GM19035 (cell line): ENCODE measurements at regions not wholly inside any gene's neighbourhood (a gene's known extent, or its start where the extent isn't known, plus 50 kb on each side); places are given as distances from the start of the nearest gene placed in this dataset.
"Not testable (repeated sequence)": the region's sequence is repeated elsewhere in the genome, so short reads cannot be mapped to it uniquely, and the experiment has no call there.

ENCODE experiments used
- ATAC-seq: cut with Tn5 transposase; IDR thresholded peaks from one replicate; pipeline ENCODE4 v1.9.1; 2021; ENCODE audit not compliant: unreplicated experiment

GRCh38 chr13:42474954-42475353 is 99.0 kb upstream of the TNFSF11 start:
- ATAC-seq = no peak

GRCh38 chr13:42477596-42478190 is 96.3 kb upstream of the TNFSF11 start:
- ATAC-seq = no peak

- ATAC-seq = no peak
These were observed 95.3 kb upstream of the TNFSF11 start for GRCh38 chr13:42478531-42479156.

- ATAC-seq = no peak
These were observed 89.6 kb upstream of the TNFSF11 start for GRCh38 chr13:42484386-42484785.

GRCh38 chr13:42485272-42485671 is 88.7 kb upstream of the TNFSF11 start:
- ATAC-seq = no peak

GRCh38 chr13:42486711-42487198 is 87.2 kb upstream of the TNFSF11 start:
- no peak for ATAC-seq

- no peak for ATAC-seq
These were observed 86.7 kb upstream of the TNFSF11 start for GRCh38 chr13:42487221-42487620.

- ATAC-seq = no peak
These were observed 83.3 kb upstream of the TNFSF11 start for GRCh38 chr13:42490676-42491075.

- ATAC-seq = no peak
These were observed 81.5 kb upstream of the TNFSF11 start for GRCh38 chr13:42492372-42492920.

- no peak for ATAC-seq
These were observed 79.8 kb upstream of the TNFSF11 start for GRCh38 chr13:42494157-42494556.

GRCh38 chr13:42495255-42495654 is 78.7 kb upstream of the TNFSF11 start:
- ATAC-seq = no peak

GRCh38 chr13:42495751-42496150 is 78.2 kb upstream of the TNFSF11 start:
- no peak for ATAC-seq

- ATAC-seq = not testable (repeated sequence)
These were observed 76.9 kb upstream of the TNFSF11 start for GRCh38 chr13:42496926-42497554.

GRCh38 chr13:42497798-42498197 is 76.2 kb upstream of the TNFSF11 start:
- ATAC-seq = peak; percentile 82

GRCh38 chr13:42498521-42498920 is 75.4 kb upstream of the TNFSF11 start:
- ATAC-seq = no peak
